ENCODE measurements at regions not wholly inside any gene's neighbourhood (a gene's known extent, or its start where the extent isn't known, plus 50 kb on each side); places are given as distances from the start of the nearest gene placed in this dataset.

DNA sequence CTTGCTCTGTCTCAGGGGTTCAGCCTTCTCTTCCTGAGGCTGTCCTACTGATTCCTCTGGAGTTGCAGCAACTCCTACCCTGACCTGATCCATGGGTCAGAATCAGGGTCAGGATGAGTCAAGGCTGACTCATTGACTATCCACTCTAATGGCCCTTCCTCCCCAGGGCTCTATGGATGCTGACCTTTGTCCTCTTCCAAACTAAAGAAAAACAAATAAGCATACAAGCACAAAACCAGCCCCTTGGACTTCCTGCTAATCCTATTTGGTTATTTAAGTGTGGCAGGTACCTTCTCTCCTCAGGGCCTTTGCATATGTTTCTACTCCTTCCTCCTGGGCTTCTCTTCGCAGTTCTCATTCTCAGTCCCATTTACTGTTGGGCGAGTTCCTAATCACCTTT lies 204.5 kb upstream of the NAV2 start:
- Histone ChIP-seq H3K9me3 (ENCODE audit: low read depth) (no peaks in the 10 kb centered on the region), H3K27ac (no peak overlapping the region), H3K79me2 (no peaks in the 10 kb centered on the region), H3K4me3 (no peak overlapping the region), H2AFZ (no peak overlapping the region), H3K4me1 (ENCODE audit: insufficient read depth) (no peaks in the 10 kb centered on the region), H3K4me2 (no peak overlapping the region), H3K36me3 (replicated peaks; ENCODE audit: insufficient read depth, low read depth) (no peaks in the 10 kb centered on the region), H3K9me2 (replicated peaks; ENCODE audit: insufficient read depth) (no peaks in the 10 kb centered on the region), H4K20me1 (ENCODE audit: insufficient read depth, poor library complexity, severe bottlenecking) (no peaks in the 10 kb centered on the region), H3K27me3 (no peaks in the 10 kb centered on the region)
- peak; percentile 38 for DNase-seq (ENCODE audit: low spot score)
- TF ChIP-seq CTCF (IDR thresholded peaks at IDR 0.05; ENCODE audit: poor library complexity) (no peak), EZH2phosphoT487 (IDR thresholded peaks at IDR 0.05; ENCODE audit: low read depth, severe bottlenecking, unreplicated experiment) (no peak), EZH2 (IDR thresholded peaks at IDR 0.05; ENCODE audit: borderline replicate concordance) (no peak)
- WGBS (ENCODE audit: low lambda C conversion rate, missing lambda C conversion rate), result 67% methylated on average over 2 of the region's 2 CpGs

GRCh38 chr11:19506816-19507486 lies 205.7 kb upstream of the NAV2 start:
- Histone ChIP-seq H3K4me3 (no peak overlapping the region), H2AFZ (no peak overlapping the region), H3K9me3 (ENCODE audit: low read depth) (no peaks in the 10 kb centered on the region), H3K36me3 (replicated peaks; ENCODE audit: insufficient read depth, low read depth) (no peaks in the 10 kb centered on the region), H4K20me1 (ENCODE audit: insufficient read depth, poor library complexity, severe bottlenecking) (no peaks in the 10 kb centered on the region), H3K27ac (no peak overlapping the region), H3K9me2 (replicated peaks; ENCODE audit: insufficient read depth) (no peaks in the 10 kb centered on the region), H3K4me1 (ENCODE audit: insufficient read depth) (no peaks in the 10 kb centered on the region), H3K27me3 (no peaks in the 10 kb centered on the region), H3K4me2 (no peak overlapping the region), H3K79me2 (no peaks in the 10 kb centered on the region)
- no peak for DNase-seq (ENCODE audit: low spot score)
- TF ChIP-seq EZH2 (IDR thresholded peaks at IDR 0.05; ENCODE audit: borderline replicate concordance) (no peak), CTCF (IDR thresholded peaks at IDR 0.05; ENCODE audit: poor library complexity) (no peak), EZH2phosphoT487 (IDR thresholded peaks at IDR 0.05; ENCODE audit: low read depth, severe bottlenecking, unreplicated experiment) (no peak)
- WGBS (ENCODE audit: low lambda C conversion rate, missing lambda C conversion rate), result 90% methylated on average over 2 of the region's 2 CpGs

- no peaks in the 10 kb centered on the region for H3K9me2 ChIP-seq (replicated peaks; ENCODE audit: insufficient read depth)
- H3K4me3 ChIP-seq, result no peak overlapping the region
- DNase-seq (ENCODE audit: low spot score), result no peak
- no peaks in the 10 kb centered on the region for H3K36me3 ChIP-seq (replicated peaks; ENCODE audit: insufficient read depth, low read depth)
- no peaks in the 10 kb centered on the region for H3K4me1 ChIP-seq (ENCODE audit: insufficient read depth)
- no peak overlapping the region for H3K4me2 ChIP-seq
- TF ChIP-seq EZH2 (IDR thresholded peaks at IDR 0.05; ENCODE audit: borderline replicate concordance), result no peak
- no peak for TF ChIP-seq CTCF (IDR thresholded peaks at IDR 0.05; ENCODE audit: poor library complexity)
- TF ChIP-seq EZH2phosphoT487 (IDR thresholded peaks at IDR 0.05; ENCODE audit: low read depth, severe bottlenecking, unreplicated experiment), result no peak
- no peaks in the 10 kb centered on the region for H3K27me3 ChIP-seq
- H2AFZ ChIP-seq, result no peak overlapping the region
- WGBS (ENCODE audit: low lambda C conversion rate, missing lambda C conversion rate), result 99% methylated on average over 3 of the region's 3 CpGs
- no peaks in the 10 kb centered on the region for H4K20me1 ChIP-seq (ENCODE audit: insufficient read depth, poor library complexity, severe bottlenecking)
- H3K9me3 ChIP-seq (ENCODE audit: low read depth), result no peaks in the 10 kb centered on the region
- H3K27ac ChIP-seq, result no peak overlapping the region
- H3K79me2 ChIP-seq, result no peaks in the 10 kb centered on the region
These were observed 209.9 kb upstream of the NAV2 start for GRCh38 chr11:19502691-19503253.
